DND-41 (cell line): ENCODE measurements at regions not wholly inside any gene's neighbourhood (a gene's known extent, or its start where the extent isn't known, plus 50 kb on each side); places are given as distances from the start of the nearest gene placed in this dataset.

Source experiments
- EZH2 ChIP-seq: IDR thresholded peaks from 3 replicates; pipeline ENCODE4 v1.6.1; 2012; ENCODE audit warnings: borderline replicate concordance, low read depth, mild to moderate bottlenecking, moderate library complexity, low read length, inconsistent platforms; ENCODE audit not compliant: severe bottlenecking
- TF ChIP-seq, protein P1 (sequence below): IDR thresholded peaks from 2 replicates; pipeline ENCODE4 v1.5.1; 2012; ENCODE audit warnings: borderline replicate concordance, low read length, moderate library complexity, mild to moderate bottlenecking; ENCODE audit not compliant: poor library complexity, severe bottlenecking; ENCODE audit errors: extremely low read depth

- TF ChIP-seq, protein P1, sequence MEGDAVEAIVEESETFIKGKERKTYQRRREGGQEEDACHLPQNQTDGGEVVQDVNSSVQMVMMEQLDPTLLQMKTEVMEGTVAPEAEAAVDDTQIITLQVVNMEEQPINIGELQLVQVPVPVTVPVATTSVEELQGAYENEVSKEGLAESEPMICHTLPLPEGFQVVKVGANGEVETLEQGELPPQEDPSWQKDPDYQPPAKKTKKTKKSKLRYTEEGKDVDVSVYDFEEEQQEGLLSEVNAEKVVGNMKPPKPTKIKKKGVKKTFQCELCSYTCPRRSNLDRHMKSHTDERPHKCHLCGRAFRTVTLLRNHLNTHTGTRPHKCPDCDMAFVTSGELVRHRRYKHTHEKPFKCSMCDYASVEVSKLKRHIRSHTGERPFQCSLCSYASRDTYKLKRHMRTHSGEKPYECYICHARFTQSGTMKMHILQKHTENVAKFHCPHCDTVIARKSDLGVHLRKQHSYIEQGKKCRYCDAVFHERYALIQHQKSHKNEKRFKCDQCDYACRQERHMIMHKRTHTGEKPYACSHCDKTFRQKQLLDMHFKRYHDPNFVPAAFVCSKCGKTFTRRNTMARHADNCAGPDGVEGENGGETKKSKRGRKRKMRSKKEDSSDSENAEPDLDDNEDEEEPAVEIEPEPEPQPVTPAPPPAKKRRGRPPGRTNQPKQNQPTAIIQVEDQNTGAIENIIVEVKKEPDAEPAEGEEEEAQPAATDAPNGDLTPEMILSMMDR: no peak
- TF ChIP-seq EZH2: no peak
Observed at GRCh38 chr9:87102126-87102525, 154.8 kb upstream of the GAS1 start.
